Suprapubic skin (tissue), 4 donors: ENCODE measurements at regions not wholly inside any gene's neighbourhood (a gene's known extent, or its start where the extent isn't known, plus 50 kb on each side); places are given as distances from the start of the nearest gene placed in this dataset.

Experiments used
- DNase-seq, 2 donors: peaks; one replicate each; pipeline ENCODE4 v3.0.0-alpha.2; 2019; ENCODE audit warnings: low spot score in 2 of 2
- H3K27ac ChIP-seq: fragments of 200-600 bp; sonication (generic); one replicate; pipeline ENCODE4 v1.5.1; 2019
- H3K27me3 ChIP-seq: fragments of 200-600 bp; sonication (generic); one replicate; pipeline ENCODE4 v1.5.1; 2019
- H3K36me3 ChIP-seq: fragments of 200-600 bp; sonication (generic); one replicate; pipeline ENCODE4 v1.5.1; 2019
- H3K4me1 ChIP-seq: fragments of 200-600 bp; sonication (generic); one replicate; pipeline ENCODE4 v1.5.1; 2019
- H3K4me3 ChIP-seq: fragments of 200-600 bp; sonication (generic); one replicate; pipeline ENCODE4 v1.5.1; 2019; ENCODE audit warnings: mild to moderate bottlenecking
- H3K9me3 ChIP-seq: fragments of 200-600 bp; sonication (generic); one replicate; pipeline ENCODE4 v1.5.1; 2019
- EP300 ChIP-seq: sonication (generic); formaldehyde crosslinking; IDR thresholded peaks from one replicate; pipeline ENCODE4 v1.6.1; 2017; ENCODE audit warnings: antibody characterized with exemption
- POLR2A ChIP-seq, 2 donors: fragments of 450-650 bp; IDR thresholded peaks; one replicate each; pipeline ENCODE4 v1.6.1; 2017; ENCODE audit warnings: antibody characterized with exemption in 2 of 2, mild to moderate bottlenecking in 2 of 2, moderate library complexity in 2 of 2
- POLR2AphosphoS5 ChIP-seq, 3 donors: sonication (generic); formaldehyde crosslinking; IDR thresholded peaks; one replicate each; pipeline ENCODE4 v1.6.1; 2017; ENCODE audit warnings: antibody characterized with exemption in 3 of 3
- WGBS: methylation state at CpG from one replicate; pipeline ENCODE4 v1.1.5; 2018; 5-methylcytosine and 5-hydroxymethylcytosine counted together
- TF ChIP-seq, protein P1 (sequence below), 2 donors: fragments of 200-600 bp in 1 of 2; fragments of 450-650 bp in 1 of 2; sonication (generic) in 1 of 2; IDR thresholded peaks; one replicate each; pipeline ENCODE4 v1.5.1; 2016 to 2019; ENCODE audit warnings: antibody characterized with exemption in 2 of 2, mild to moderate bottlenecking in 1 of 2, moderate library complexity in 1 of 2

DNA sequence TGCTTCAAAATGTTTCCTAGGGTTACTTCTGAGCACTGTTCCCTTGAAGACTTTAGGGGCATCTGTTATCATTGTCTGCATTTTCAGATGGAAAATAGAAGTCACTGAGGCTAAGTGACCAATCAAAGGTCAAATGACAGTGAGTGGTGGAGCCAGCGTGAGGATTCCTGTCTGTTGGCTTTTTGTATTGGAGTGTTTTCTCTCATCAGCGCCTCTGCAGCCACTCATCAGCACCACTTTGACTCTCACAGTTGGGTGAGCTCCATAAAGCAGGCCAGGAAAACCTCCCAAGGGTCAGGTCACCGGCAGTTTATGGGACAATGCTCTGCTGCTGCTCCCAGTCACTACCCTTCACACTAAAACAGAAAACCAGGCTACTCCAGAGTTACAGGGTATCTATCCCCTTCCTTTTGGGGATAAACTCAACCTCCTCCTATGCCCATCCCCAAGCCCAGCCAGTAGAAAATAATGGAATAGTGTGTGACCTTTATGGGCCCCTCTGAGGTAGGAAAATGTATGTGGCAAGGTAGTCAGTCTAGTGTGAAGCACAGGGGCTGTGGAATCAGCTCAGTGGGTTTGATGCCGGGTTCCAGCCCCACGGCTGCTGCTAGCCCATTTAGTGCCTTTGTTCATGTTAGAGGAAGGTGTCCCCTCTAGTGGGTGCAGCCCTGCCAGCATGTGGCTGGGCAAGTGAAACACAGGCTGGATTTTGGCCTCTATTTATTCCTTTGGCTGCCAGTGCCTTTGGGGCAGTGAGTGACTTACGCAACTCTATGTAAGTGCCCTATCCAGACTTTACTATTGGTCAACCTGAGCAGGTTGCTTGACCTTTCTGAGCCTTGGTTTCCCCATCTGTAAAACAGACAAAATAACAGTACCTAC is 133.8 kb upstream of the CPM start:
- TF ChIP-seq, protein P1, sequence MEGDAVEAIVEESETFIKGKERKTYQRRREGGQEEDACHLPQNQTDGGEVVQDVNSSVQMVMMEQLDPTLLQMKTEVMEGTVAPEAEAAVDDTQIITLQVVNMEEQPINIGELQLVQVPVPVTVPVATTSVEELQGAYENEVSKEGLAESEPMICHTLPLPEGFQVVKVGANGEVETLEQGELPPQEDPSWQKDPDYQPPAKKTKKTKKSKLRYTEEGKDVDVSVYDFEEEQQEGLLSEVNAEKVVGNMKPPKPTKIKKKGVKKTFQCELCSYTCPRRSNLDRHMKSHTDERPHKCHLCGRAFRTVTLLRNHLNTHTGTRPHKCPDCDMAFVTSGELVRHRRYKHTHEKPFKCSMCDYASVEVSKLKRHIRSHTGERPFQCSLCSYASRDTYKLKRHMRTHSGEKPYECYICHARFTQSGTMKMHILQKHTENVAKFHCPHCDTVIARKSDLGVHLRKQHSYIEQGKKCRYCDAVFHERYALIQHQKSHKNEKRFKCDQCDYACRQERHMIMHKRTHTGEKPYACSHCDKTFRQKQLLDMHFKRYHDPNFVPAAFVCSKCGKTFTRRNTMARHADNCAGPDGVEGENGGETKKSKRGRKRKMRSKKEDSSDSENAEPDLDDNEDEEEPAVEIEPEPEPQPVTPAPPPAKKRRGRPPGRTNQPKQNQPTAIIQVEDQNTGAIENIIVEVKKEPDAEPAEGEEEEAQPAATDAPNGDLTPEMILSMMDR (IDR thresholded peaks at IDR 0.05) = no peak
- TF ChIP-seq EP300 (no peak), POLR2AphosphoS5 (IDR thresholded peaks at IDR 0.05) (no peak), POLR2A (IDR thresholded peaks at IDR 0.05) (no peak)
- Histone ChIP-seq H3K27me3 (no peaks in the 10 kb centered on the region), H3K4me1 (peaks cover 29% of the 10 kb centered on the region), H3K4me3 (no peak overlapping the region), H3K36me3 (no peaks in the 10 kb centered on the region), H3K27ac (no peak overlapping the region), H3K9me3 (no peaks in the 10 kb centered on the region)
- no peak for DNase-seq
- 78% methylated on average over 6 of the region's 6 CpGs for WGBS

- 68% methylated on average over 6 of the region's 6 CpGs for WGBS
- TF ChIP-seq POLR2A (IDR thresholded peaks at IDR 0.05) (no peak), EP300 (no peak), POLR2AphosphoS5 (IDR thresholded peaks at IDR 0.05) (no peak)
- TF ChIP-seq, protein P1 (IDR thresholded peaks at IDR 0.05) = no peak
- no peak for DNase-seq
- Histone ChIP-seq H3K27me3 (no peaks in the 10 kb centered on the region), H3K9me3 (no peaks in the 10 kb centered on the region), H3K27ac (no peak overlapping the region), H3K4me3 (no peak overlapping the region), H3K36me3 (no peaks in the 10 kb centered on the region), H3K4me1 (peaks cover 21% of the 10 kb centered on the region)
Measured at GRCh38 chr12:69067713-69068112, 134.7 kb upstream of the CPM start.

GRCh38 chr12:69068448-69068847 is 135.5 kb upstream of the CPM start:
- WGBS = 71% methylated on average over 3 of the region's 3 CpGs
- Histone ChIP-seq H3K36me3 (no peaks in the 10 kb centered on the region), H3K4me3 (no peak overlapping the region), H3K4me1 (peaks cover 21% of the 10 kb centered on the region), H3K27ac (no peak overlapping the region), H3K9me3 (no peaks in the 10 kb centered on the region), H3K27me3 (no peaks in the 10 kb centered on the region)
- TF ChIP-seq, protein P1 (IDR thresholded peaks at IDR 0.05) = no peak
- TF ChIP-seq POLR2A (IDR thresholded peaks at IDR 0.05) = no peak
- no peak for TF ChIP-seq POLR2AphosphoS5 (IDR thresholded peaks at IDR 0.05)
- TF ChIP-seq EP300 = no peak
- no peak for DNase-seq

DNA sequence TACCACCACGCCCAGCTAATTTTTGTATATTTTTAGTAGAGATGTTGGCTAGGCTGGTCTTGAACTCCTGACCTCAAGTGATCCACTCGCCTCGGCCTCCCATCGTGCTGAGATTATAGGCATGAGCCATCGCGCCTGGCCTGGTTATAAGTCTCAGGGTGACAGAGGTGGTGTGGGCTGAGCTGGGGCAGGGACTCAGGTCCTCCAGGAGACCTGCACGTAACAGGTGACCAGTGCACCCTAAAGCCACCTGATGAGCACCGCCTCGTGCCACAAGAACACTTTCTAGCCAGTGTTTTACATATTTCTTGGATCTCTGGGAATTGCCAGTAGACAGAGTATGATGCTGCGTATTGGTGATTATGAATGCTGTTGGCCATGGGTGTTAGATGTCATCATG is 136.5 kb upstream of the CPM start:
- no peak overlapping the region for H3K4me3 ChIP-seq
- WGBS = 85% methylated on average over 10 of the region's 10 CpGs
- no peak for DNase-seq
- no peak overlapping the region for H3K27ac ChIP-seq
- H3K4me1 ChIP-seq = peaks cover 21% of the 10 kb centered on the region
- H3K36me3 ChIP-seq = no peaks in the 10 kb centered on the region
- H3K9me3 ChIP-seq = no peaks in the 10 kb centered on the region
- no peak for TF ChIP-seq POLR2A (IDR thresholded peaks at IDR 0.05)
- TF ChIP-seq, protein P1 (IDR thresholded peaks at IDR 0.05) = no peak
- TF ChIP-seq EP300 = no peak
- TF ChIP-seq POLR2AphosphoS5 (IDR thresholded peaks at IDR 0.05) = no peak
- no peaks in the 10 kb centered on the region for H3K27me3 ChIP-seq

- Histone ChIP-seq H3K27ac (no peak overlapping the region), H3K36me3 (no peaks in the 10 kb centered on the region), H3K9me3 (no peaks in the 10 kb centered on the region), H3K27me3 (no peaks in the 10 kb centered on the region), H3K4me1 (peaks cover 21% of the 10 kb centered on the region), H3K4me3 (no peak overlapping the region)
- no peak for TF ChIP-seq POLR2AphosphoS5 (IDR thresholded peaks at IDR 0.05)
- TF ChIP-seq, protein P1 (IDR thresholded peaks at IDR 0.05) = peak; percentile 81 to 82
- WGBS = 45% methylated on average over 6 of the region's 6 CpGs
- peak in 1 of 2 donors; percentile 67 for DNase-seq
Measured at GRCh38 chr12:69070319-69071090, 137.5 kb upstream of the CPM start.
